Smooth muscle cell (in vitro differentiated cells): ENCODE measurements at regions not wholly inside any gene's neighbourhood (a gene's known extent, or its start where the extent isn't known, plus 50 kb on each side); places are given as distances from the start of the nearest gene placed in this dataset.

ENCODE experiments used
- DNase-seq: peaks from one replicate; lab custom pipeline; 2025; ENCODE audit not compliant: unreplicated experiment; lab: John Stamatoyannopoulos, UW
- H2AFZ ChIP-seq: fragments of 200-600 bp; sonication (generic); 2 replicates; pipeline ENCODE4 v1.6.0; 2016; ENCODE audit warnings: antibody characterized with exemption, low read depth, mild to moderate bottlenecking
- H3F3A ChIP-seq: fragments of 200-600 bp; sonication (generic); 2 replicates; pipeline ENCODE4 v1.6.0; 2017; ENCODE audit warnings: antibody characterized with exemption, low read depth
- H3K27ac ChIP-seq: fragments of 200-600 bp; sonication (generic); 2 replicates; pipeline ENCODE4 v1.5.1; 2016; ENCODE audit warnings: low read depth, mild to moderate bottlenecking
- H3K27me3 ChIP-seq: fragments of 200-600 bp; sonication (generic); 2 replicates; pipeline ENCODE4 v1.6.1; 2016; ENCODE audit warnings: low read depth, mild to moderate bottlenecking
- H3K36me3 ChIP-seq: fragments of 200-600 bp; sonication (generic); 2 replicates; pipeline ENCODE4 v1.5.1; 2016; ENCODE audit warnings: low read depth
- H3K4me1 ChIP-seq: fragments of 200-600 bp; sonication (generic); 2 replicates; pipeline ENCODE4 v1.5.1; 2016; ENCODE audit warnings: low read depth
- H3K4me2 ChIP-seq: fragments of 200-600 bp; sonication (generic); 2 replicates; pipeline ENCODE4 v1.6.0; 2016; ENCODE audit warnings: mild to moderate bottlenecking
- H3K4me3 ChIP-seq: fragments of 200-600 bp; sonication (generic); 2 replicates; pipeline ENCODE4 v1.5.1; 2016; ENCODE audit warnings: mild to moderate bottlenecking
- H3K79me2 ChIP-seq: fragments of 200-600 bp; sonication (generic); 2 replicates; pipeline ENCODE4 v1.6.0; 2016; ENCODE audit warnings: low read depth, mild to moderate bottlenecking
- H3K9ac ChIP-seq: fragments of 200-600 bp; sonication (generic); 2 replicates; pipeline ENCODE4 v1.6.0; 2016; ENCODE audit warnings: low read depth
- H3K9me3 ChIP-seq: fragments of 200-600 bp; sonication (generic); replicated peaks from 2 replicates; pipeline ENCODE4 v1.5.1; 2016; ENCODE audit warnings: low read depth
- H4K20me1 ChIP-seq: fragments of 200-600 bp; sonication (generic); 2 replicates; pipeline ENCODE4 v1.6.0; 2016; ENCODE audit warnings: low read depth
- WGBS: methylation state at CpG from one replicate; pipeline ENCODE4 v1.1.7; 2016; ENCODE audit warnings: low lambda C conversion rate; 5-methylcytosine and 5-hydroxymethylcytosine counted together
- TF ChIP-seq, protein P1 (sequence below): fragments of 200-600 bp; sonication (generic); IDR thresholded peaks from 2 replicates; pipeline ENCODE4 v1.5.1; 2017; ENCODE audit warnings: borderline replicate concordance, mild to moderate bottlenecking, antibody characterized with exemption; ENCODE audit not compliant: insufficient read depth, poor library complexity, severe bottlenecking

DNA sequence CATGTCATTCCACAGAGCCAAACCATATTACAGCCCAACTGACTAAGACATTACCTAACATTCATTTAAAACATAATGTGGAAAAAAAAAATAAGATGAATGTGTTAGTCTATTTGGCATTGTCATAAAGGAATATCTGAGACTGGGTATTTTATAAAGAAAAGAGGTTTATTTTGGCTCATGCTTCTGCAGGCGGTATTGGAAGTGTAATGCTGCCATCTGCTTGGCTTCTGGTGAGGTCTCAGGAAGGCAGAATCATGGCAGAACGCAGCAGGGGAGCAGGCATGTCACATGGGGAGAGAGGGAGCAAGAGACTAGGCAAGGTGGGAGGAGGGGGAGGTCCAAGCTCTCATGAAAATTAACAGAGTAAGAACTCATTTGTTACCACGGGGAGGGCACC, 504.8 kb upstream of the LRATD1 start:
- H3K9ac ChIP-seq = no peak overlapping the region
- WGBS = 87% methylated on average over 3 of the region's 3 CpGs
- no peak overlapping the region for H3K4me2 ChIP-seq
- no peaks in the 10 kb centered on the region for H3K4me1 ChIP-seq
- no peaks in the 10 kb centered on the region for H3K79me2 ChIP-seq
- H3K4me3 ChIP-seq = no peak overlapping the region
- no peaks in the 10 kb centered on the region for H4K20me1 ChIP-seq
- H3K27me3 ChIP-seq = no peaks in the 10 kb centered on the region
- H3K27ac ChIP-seq = no peak overlapping the region
- H2AFZ ChIP-seq = no peak overlapping the region
- H3K9me3 ChIP-seq = no peaks in the 10 kb centered on the region
- no peak for DNase-seq
- H3K36me3 ChIP-seq = no peaks in the 10 kb centered on the region
- no peaks in the 10 kb centered on the region for H3F3A ChIP-seq
- TF ChIP-seq, protein P1, sequence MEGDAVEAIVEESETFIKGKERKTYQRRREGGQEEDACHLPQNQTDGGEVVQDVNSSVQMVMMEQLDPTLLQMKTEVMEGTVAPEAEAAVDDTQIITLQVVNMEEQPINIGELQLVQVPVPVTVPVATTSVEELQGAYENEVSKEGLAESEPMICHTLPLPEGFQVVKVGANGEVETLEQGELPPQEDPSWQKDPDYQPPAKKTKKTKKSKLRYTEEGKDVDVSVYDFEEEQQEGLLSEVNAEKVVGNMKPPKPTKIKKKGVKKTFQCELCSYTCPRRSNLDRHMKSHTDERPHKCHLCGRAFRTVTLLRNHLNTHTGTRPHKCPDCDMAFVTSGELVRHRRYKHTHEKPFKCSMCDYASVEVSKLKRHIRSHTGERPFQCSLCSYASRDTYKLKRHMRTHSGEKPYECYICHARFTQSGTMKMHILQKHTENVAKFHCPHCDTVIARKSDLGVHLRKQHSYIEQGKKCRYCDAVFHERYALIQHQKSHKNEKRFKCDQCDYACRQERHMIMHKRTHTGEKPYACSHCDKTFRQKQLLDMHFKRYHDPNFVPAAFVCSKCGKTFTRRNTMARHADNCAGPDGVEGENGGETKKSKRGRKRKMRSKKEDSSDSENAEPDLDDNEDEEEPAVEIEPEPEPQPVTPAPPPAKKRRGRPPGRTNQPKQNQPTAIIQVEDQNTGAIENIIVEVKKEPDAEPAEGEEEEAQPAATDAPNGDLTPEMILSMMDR = no peak

DNA sequence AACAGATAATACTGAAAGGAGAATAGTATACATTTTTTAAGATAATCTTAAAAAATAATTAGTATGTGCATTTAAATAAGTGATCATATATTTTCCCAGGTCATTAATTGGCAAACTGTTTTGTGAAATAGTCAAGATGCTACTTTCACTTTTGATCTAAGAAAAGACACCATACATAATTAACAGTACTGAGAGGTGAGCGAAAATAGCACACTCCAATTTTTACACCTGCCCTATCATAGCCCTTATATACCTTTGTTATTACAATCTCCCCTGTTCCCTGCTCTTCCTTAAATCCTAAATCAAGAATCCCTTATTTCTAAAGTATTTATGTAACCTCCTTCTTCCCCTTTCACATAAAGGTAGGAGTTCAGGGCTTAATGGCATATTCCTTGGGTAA, 500.1 kb upstream of the LRATD1 start:
- WGBS = 97% methylated on average over 1 of the region's 1 CpG
- no peak overlapping the region for H3K4me3 ChIP-seq
- no peaks in the 10 kb centered on the region for H3K36me3 ChIP-seq
- H3F3A ChIP-seq = no peaks in the 10 kb centered on the region
- no peak overlapping the region for H3K4me2 ChIP-seq
- H3K27ac ChIP-seq = no peak overlapping the region
- no peaks in the 10 kb centered on the region for H3K9me3 ChIP-seq
- H3K27me3 ChIP-seq = no peaks in the 10 kb centered on the region
- H3K4me1 ChIP-seq = no peaks in the 10 kb centered on the region
- no peak overlapping the region for H2AFZ ChIP-seq
- TF ChIP-seq, protein P1 = no peak
- H4K20me1 ChIP-seq = no peaks in the 10 kb centered on the region
- no peak for DNase-seq
- H3K79me2 ChIP-seq = no peaks in the 10 kb centered on the region
- H3K9ac ChIP-seq = no peak overlapping the region

DNA sequence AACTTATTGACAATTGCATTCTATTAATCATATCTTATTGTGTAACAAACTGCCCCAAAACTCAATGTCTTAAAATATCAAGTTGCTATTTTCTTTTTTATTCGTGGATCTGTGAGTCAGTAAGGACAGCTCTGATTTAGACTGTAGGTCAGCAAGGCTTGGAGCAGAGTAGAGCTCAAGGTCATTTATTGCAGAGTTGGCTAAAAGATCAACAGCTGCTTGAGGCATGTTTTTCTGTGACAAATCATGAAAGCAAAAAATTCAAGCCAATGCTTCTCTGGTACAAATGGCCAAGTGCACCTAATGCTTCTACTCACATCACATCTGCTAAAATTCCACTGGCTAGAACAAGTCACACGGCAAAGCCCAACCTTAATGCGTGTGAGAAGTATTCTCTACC, 497.7 kb upstream of the LRATD1 start:
- no peaks in the 10 kb centered on the region for H3K27me3 ChIP-seq

DNA sequence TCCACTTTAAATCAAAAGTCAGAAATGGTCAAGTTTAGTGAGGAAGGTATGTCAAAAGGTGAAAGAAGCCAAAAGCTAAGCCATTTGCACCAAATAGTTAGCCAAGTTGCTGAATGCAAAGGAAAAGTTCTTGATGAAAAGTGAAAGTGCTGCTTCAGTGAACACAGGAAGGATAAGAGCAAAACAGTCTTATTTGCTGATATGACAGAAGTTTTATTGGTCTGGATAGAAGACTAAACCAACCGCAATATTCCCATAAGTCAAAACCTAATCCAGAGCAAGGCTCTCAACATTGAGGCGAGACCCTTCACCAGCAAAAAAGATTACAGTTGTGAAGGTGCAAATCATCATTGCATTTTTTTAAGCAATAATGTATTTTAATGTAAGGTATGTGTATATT, 496.5 kb upstream of the LRATD1 start:
- no peaks in the 10 kb centered on the region for H3K79me2 ChIP-seq
- H3K27ac ChIP-seq = no peak overlapping the region
- no peaks in the 10 kb centered on the region for H3K4me1 ChIP-seq
- no peak overlapping the region for H3K4me2 ChIP-seq
- no peak overlapping the region for H3K4me3 ChIP-seq
- DNase-seq = no peak
- H3K9me3 ChIP-seq = no peaks in the 10 kb centered on the region
- no peaks in the 10 kb centered on the region for H3K36me3 ChIP-seq
- H3K9ac ChIP-seq = no peak overlapping the region
- H3F3A ChIP-seq = no peaks in the 10 kb centered on the region
- no peaks in the 10 kb centered on the region for H4K20me1 ChIP-seq
- H2AFZ ChIP-seq = no peak overlapping the region
- 78% methylated on average over 2 of the region's 2 CpGs for WGBS
- TF ChIP-seq, protein P1 = no peak
- no peaks in the 10 kb centered on the region for H3K27me3 ChIP-seq

More for the DNA sequence above, 497.7 kb upstream of the LRATD1 start:
- Histone ChIP-seq H3F3A (no peaks in the 10 kb centered on the region), H3K27ac (no peak overlapping the region), H2AFZ (no peak overlapping the region), H3K4me2 (no peak overlapping the region), H3K79me2 (no peaks in the 10 kb centered on the region), H3K4me1 (no peaks in the 10 kb centered on the region), H3K36me3 (no peaks in the 10 kb centered on the region), H3K9ac (no peak overlapping the region), H3K9me3 (no peaks in the 10 kb centered on the region), H3K4me3 (no peak overlapping the region), H4K20me1 (no peaks in the 10 kb centered on the region)
- WGBS = 78% methylated on average over 3 of the region's 3 CpGs
- TF ChIP-seq, protein P1 = no peak
- DNase-seq = no peak
